HG02885 (cell line): ENCODE measurements at regions not wholly inside any gene's neighbourhood (a gene's known extent, or its start where the extent isn't known, plus 50 kb on each side); places are given as distances from the start of the nearest gene placed in this dataset.
A peak's percentile ranks its signal among the peaks of the same experiment; 100 is the strongest.
"Not testable (repeated sequence)": the region's sequence is repeated elsewhere in the genome, so short reads cannot be mapped to it uniquely, and the experiment has no call there.

Experiments
- ATAC-seq: cut with Tn5 transposase; IDR thresholded peaks from one replicate; pipeline ENCODE4 v1.9.1; 2021; ENCODE audit warnings: mild to moderate bottlenecking; ENCODE audit not compliant: unreplicated experiment, poor library complexity

- ATAC-seq: no peak
Observed at GRCh38 chr4:71204056-71204455, 134.8 kb upstream of the SLC4A4 start.

- ATAC-seq: no peak
Observed at GRCh38 chr4:71206763-71207162, 132.1 kb upstream of the SLC4A4 start.

GRCh38 chr4:71209161-71209560 lies 129.7 kb upstream of the SLC4A4 start:
- ATAC-seq: no peak

GRCh38 chr4:71210823-71211222 lies 128.0 kb upstream of the SLC4A4 start:
- ATAC-seq: no peak

GRCh38 chr4:71211748-71212147 lies 127.1 kb upstream of the SLC4A4 start:
- no peak for ATAC-seq

GRCh38 chr4:71212216-71212615 lies 126.6 kb upstream of the SLC4A4 start:
- no peak for ATAC-seq

GRCh38 chr4:71214578-71214977 lies 124.2 kb upstream of the SLC4A4 start:
- ATAC-seq: no peak

- no peak for ATAC-seq
Observed at GRCh38 chr4:71216316-71216959, 122.4 kb upstream of the SLC4A4 start.

- no peak for ATAC-seq
Observed at GRCh38 chr4:71217688-71218087, 121.1 kb upstream of the SLC4A4 start.

- not testable (repeated sequence) for ATAC-seq
Observed at GRCh38 chr4:71220848-71221247, 118.0 kb upstream of the SLC4A4 start.

- ATAC-seq: no peak
Observed at GRCh38 chr4:71221510-71222466, 117.0 kb upstream of the SLC4A4 start.

GRCh38 chr4:71222661-71223060 lies 116.2 kb upstream of the SLC4A4 start:
- ATAC-seq: no peak

GRCh38 chr4:71229477-71230270 lies 109.1 kb upstream of the SLC4A4 start:
- peak; percentile 72 for ATAC-seq

GRCh38 chr4:71230271-71231128 lies 108.3 kb upstream of the SLC4A4 start:
- peak; percentile 49 for ATAC-seq

- ATAC-seq: no peak
Observed at GRCh38 chr4:71231129-71232055, 107.4 kb upstream of the SLC4A4 start.

GRCh38 chr4:71232056-71232430 lies 106.8 kb upstream of the SLC4A4 start:
- ATAC-seq: no peak

GRCh38 chr4:71232846-71233245 lies 106.0 kb upstream of the SLC4A4 start:
- no peak for ATAC-seq

- ATAC-seq: no peak
Observed at GRCh38 chr4:71235311-71236201, 103.3 kb upstream of the SLC4A4 start.
